HG03460 (cell line): ENCODE measurements at regions not wholly inside any gene's neighbourhood (a gene's known extent, or its start where the extent isn't known, plus 50 kb on each side); places are given as distances from the start of the nearest gene placed in this dataset.
"Not testable (repeated sequence)": the region's sequence is repeated elsewhere in the genome, so short reads cannot be mapped to it uniquely, and the experiment has no call there.

Experiments
- ATAC-seq: cut with Tn5 transposase; IDR thresholded peaks from one replicate; pipeline ENCODE4 v1.9.1; 2021; ENCODE audit not compliant: unreplicated experiment

DNA sequence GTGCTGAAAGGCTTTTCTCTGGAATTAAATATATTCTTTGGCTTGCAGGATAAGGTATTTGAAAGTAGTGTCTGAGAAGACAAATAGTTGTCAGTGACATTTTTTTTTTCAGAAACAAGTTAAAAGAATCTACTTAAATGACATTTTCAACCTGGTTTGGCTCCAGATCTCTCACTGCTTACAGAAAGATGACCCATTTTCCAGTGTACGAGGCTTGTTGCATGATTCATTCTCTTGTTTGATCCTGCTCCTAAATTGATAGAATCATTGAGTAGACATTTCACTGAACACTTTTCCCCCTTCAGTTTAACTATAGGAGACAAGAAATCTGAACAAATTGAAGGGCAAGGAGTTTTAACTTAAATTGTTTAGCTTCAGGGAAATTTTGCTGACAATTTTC is 546.1 kb downstream of the ZNF608 start:
- ATAC-seq, result no peak

DNA sequence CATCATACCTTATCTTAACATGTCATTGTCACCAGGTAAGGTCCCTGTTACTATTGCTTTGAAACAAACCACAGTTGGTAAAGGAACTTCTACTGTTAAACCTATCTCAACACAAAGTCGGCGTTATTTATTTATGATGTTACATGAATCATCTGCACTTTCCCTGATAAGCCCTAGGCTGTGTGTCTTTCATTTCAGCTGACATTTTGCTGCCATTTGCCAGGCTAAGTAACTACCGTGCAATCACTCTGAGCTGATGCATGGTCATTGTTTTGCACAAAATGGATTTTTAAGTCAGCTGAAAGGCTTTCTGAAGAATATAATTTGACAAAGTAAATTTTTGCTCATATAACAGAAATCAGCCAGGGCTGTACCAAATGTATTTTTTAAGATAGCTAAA is 546.5 kb downstream of the ZNF608 start:
- ATAC-seq, result no peak

DNA sequence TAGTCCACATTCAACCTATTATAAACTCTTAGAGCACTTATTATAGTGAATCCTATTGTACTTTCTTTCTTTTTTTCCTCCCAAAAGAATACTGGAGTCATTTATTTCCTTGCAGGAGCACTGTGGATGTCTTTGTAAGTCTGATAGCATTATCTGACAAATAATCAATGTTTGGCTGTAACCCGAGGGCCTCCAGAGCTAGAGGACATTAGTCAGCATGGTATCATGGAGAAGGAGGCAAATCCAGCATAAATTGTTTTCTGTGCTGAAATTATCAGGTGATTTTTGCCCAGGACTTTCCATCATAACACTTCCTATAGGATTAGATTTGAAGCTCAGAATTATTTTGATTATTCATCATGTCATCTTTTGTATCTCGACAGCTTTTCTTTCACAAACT is 551.0 kb downstream of the ZNF608 start:
- ATAC-seq, result no peak

DNA sequence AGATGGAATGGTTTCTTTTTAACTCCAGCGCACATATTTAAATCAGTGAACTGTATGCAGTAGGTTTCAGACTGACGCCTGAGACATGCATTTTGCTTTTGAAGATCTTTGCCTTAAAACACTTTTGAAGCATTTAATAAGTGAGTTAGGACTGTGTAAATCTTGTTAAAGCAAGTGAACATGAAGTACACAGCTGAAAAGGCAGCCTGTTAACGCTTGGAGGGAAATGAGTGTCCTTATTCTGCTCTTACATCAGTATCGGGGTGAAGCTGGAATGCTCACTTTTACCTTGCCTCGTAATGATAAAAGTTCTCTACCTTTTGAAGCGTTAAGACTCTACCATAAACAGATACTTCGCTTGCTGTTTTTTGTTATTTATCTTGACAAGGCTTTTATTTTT is 552.2 kb downstream of the ZNF608 start:
- no peak for ATAC-seq

DNA sequence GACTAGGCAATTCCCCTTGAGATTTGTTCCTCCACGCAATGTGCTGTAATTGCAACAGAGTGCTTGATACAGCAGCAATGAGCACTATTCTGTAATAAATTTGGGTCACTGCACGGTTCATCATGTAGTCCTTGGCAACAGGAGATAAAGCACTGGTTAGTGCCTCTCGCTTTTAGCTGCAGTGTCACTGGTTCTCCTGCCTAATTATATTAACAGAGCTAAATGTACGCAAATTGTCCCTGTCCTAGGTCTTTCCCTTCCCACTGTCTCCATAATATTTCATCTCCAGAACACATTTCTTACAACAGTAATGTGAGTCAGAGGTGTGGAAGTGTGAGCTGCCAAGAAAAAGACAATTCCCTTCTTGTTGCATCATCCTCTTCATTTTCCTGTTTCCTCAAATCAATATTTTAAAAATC is 553.1 kb downstream of the ZNF608 start:
- no peak for ATAC-seq

DNA sequence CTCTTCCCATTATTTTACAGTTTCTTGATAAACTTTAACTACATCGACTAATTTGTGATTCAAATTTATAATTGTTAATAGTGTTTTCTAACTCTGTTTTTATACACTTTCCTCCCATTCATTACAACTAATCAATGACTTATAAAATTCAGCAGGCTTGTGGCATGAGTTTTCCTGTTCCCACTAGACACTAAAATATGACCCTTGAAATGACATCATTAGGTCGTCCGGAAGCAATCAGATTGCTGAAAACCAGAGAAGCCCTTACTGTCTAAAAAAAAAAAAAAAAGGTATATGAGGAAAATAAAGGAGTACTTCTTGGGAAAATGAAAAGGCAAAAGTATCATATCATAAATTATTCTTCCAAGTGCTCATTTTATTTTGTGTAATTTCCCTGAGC is 553.7 kb downstream of the ZNF608 start:
- ATAC-seq, result no peak

DNA sequence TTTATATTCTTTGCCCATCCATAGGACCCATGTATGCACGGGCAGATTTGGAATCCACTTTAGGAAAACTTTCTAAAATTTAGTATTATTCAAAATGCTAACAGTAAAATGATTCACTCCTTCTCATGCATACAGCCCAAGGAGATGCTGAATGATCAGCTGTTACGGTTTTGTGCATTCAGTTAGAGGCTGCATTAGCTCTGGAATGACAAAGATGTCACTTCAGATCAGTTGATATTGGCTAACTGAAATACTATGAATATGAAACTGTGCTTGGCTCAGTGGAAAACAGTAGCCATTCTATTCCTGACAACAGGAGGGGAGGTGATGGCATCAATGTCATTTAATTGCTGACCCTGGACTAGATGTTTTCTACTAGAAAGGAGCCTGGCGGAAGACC is 560.7 kb downstream of the ZNF608 start:
- ATAC-seq, result no peak

DNA sequence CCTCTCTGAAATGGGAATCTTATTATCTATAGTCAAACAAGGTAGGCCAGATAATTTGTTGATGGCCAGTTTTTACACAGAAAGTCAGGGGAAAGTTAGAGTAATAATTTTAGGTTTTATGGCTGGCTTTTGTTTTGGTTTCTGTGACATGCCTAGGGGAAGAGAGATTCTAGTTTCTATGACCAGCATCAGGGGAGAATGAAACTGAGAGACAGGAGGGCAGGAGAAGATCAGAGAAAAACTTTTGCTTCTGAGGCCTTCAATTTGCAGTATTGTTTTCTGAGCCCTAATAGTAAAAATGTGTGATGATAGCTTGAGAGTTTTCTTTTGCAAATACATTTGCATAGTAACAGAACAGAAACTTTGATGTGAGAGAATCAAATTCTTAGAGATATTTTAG is 564.3 kb downstream of the ZNF608 start:
- ATAC-seq, result no peak

DNA sequence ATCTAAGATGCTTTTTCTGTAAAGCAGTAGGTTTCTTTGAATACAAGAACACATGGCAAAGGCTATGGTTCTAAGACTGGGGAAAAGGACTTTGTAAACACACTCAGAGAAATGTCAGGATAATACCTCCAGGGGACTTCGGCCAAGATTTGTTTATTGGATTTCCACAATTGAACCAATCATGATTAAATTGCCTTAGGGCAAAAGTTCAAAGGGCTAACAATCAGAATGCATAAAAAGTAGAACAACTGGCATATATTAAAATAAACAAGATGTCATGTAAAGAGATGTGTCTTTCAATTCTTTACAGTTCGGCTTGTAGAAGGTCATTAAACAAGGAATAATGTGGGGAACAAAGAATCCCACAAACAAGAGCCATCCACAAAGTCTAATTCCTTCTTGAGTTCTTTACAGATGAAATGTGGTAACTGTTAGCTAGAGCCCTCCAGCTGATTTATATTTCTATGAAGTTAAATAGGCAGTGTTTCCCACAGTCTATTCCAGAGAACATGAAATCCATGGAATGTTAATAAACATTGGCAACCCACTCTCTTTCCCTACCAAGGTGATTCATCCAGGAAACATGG is 565.5 kb downstream of the ZNF608 start:
- ATAC-seq, result no peak

DNA sequence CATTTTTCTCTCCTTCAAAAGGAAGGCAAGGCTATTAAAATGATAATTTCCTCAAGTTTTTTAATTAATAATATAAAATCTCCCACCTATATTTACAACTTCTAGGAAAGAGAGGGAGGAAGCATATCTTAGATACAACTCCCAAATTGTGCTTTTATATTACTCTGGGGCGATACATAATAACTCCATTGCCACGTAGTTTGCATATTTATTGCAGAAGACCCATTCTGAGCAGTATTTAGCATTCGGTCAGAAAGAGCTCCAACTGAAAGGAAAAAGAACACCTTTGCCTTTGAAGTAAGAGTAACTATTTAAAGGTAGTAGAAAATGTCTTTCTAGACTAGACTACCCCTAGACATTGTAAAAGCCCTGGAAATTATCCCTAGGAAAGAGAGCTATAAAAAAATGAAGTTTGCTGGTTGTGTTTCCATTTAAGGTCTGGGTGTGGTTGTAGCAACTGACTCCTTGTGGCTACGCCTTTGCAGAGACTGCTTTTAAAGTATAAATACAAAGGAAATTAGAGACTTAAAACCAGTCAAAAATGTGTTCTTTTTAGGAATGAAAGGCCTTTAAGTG is 566.1 kb downstream of the ZNF608 start:
- no peak for ATAC-seq

DNA sequence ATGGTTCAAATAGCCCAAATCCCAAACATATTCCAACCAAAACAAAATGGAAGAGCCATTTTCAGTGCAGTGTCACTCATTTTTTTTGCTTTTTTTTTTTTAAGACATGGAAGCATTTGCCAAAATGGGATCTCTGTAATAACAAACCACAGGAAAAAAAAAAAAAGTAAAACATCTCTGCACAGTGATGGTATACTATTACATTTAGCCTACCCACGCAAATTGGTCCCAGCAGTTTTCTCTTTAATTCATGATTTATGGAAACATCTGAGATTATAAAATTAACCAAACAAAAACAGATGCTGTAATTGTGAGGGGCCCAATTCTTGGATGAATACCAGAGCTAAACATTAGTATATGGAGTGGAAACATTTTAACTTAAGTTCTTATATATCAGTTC is 566.6 kb downstream of the ZNF608 start:
- ATAC-seq, result no peak

DNA sequence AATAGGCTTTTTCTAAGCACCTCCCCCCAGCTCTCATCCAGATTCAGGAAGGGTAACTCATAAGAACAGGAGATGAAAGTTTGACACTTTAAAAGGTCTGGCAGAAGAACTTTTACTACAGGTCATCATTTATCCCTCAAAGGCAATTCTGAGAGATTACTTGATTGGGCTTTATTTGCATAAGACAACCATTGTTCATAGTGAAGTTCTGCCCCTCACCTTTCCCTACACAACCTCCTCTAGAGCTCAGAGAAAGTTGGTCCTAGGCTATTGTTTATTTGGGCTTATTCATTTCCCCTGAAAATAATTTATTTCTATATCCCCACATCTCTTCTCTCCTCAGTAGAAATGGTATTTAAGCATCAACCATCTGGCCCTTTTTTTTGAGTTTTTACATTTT is 568.4 kb downstream of the ZNF608 start:
- no peak for ATAC-seq

DNA sequence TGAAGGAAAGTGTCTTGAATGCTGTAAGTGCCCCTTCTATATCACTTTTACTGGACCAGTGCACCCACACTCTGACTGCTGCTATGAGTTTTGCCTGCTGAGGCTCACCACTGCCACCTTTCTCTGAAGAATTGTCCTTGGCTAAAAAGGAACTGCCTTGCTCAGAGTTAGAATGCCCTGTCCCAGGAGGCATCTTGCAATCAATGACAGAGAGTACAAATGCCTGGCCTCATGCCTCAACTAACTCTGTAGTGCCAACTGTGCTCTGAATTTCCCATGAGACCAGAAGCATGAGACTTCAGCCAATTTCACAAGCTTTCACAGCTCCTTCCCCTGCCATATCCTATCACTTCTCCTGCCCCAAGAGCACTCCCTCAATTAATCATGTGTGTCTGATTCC is 569.7 kb downstream of the ZNF608 start:
- no peak for ATAC-seq

DNA sequence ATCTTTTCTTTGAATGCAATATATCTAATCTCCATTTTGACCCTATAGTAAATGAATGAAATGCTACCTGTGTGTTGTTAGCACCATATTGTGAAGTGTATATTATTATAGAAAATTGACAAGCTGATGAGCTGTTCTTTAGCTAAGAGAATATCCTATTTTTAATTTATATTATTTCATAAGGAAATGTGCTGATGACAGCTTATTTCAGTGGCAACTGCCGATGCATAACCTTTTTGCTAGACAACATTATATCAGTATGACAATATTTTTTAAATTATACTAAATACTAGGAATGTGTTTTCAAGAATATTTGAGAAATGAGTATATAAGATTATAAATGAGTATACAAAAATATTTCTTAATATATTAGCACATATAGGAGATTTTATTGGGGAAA is 573.1 kb downstream of the ZNF608 start:
- ATAC-seq, result no peak

DNA sequence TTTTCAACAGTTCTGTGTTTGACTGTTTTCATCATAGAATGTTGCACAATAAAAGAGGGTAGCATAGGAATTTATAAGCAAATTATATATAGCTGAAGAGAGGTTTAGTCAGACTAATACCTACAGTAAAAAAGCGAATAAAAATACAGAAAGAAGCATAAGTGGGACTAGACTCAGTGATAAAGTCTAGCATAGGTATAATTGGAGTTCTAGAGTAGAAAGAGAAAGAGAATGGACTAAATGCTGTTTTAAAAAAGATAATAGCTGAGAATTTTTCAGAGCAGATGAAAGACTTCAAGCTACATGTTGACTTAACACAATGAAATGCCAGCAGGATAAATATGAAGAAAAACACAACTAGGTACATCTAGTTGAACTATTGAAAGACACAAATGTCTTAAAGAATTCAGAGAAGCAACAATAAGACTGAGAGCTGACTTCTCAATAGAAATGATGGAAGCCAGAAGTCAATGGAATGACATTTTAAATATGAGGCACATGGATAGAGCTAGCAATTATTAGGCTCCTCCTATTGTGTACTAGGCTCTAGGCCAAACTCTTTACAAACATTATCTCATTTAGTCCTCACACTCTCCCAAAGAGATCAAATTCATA is 573.9 kb downstream of the ZNF608 start:
- ATAC-seq, result no peak

DNA sequence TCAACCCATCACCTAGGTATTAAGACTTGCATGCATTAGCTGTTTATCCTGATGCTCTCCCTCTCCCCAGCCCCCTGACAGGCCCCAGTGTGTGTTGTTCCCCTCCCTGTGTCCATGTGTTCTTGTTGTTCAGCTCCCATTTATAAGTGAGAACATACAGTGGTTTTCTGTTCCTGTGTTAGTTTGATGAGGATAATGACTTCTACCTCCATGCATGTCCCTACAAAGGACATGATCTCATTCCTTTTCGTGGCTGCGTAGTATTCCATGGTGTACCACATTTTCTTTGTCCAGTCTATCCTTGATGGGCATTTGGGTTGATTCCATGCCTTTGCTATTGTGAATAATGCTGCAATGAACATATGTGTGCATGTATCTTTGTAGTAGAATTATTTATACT is 578.3 kb downstream of the ZNF608 start:
- not testable (repeated sequence) for ATAC-seq

DNA sequence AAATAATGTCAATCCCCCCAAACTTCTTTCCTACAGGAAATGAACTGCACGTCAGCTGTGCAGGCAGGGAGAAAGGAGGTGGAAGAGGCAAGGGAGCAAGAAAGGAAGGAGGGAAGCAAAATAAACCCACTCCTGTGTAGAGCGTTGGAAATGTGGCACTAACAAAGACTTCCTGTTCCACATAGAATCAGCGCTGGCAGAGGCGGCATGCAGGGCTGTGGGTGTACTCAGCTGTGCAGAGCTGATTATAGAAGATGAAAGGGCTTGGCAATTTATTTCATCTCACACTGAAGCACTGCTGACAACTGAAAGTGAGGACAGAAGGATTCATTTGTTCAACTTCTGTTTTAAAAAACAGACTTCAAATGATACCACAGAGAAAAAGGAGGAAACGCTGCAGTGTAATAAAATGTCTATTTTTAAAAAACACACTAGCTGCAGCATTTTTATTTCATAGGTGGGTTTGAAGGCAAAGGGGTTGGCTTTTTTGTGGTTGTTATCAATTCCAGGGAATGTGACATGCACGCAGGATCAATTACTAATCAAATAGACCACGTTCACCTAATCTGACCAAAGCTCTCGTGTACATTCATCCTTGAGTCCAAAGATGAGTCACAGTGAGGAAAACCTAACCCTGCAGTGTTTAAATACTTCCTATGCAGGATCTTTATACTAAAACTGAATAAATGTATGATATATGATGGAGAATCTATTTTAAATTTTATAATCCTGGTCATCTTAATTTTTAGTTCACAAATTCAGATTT is 583.5 kb downstream of the ZNF608 start:
- ATAC-seq, result no peak

DNA sequence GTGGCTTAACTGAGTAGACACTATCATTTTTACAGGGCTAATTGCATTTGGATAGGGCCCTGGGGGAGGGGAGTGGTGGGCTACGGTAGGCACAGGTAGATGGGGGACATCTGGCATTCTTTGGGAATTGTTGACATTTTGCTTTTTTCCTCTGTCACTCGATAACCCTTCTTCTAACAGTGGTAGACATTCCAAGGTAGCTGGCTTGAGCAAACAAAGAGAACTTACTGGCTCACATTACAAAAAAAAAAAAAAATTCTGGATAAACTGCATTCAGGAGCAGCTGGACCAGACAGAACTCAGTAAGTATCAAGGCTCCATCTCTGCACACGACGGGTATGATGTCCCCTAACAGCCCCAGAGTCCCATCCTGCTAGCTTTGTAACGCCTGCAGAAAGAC is 585.2 kb downstream of the ZNF608 start:
- no peak for ATAC-seq

DNA sequence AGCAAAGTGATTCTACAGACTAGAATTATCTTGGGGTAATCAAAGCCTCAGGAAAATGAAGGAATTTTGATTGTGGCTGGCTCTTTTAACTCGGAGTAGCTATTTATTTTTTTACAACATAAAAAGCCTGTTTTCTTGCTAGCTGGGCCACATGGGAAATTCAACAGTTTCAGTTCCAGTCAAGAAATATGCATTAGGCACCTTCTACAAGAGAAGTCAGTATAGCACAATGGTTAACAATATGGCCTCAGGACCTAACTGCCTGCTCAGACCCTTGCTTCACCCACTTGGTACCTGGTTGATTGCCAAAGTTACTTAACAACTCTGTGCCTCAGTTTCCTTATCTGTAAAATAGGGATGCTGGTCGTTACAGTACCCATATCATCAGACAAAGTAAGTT is 586.2 kb downstream of the ZNF608 start:
- ATAC-seq, result no peak

DNA sequence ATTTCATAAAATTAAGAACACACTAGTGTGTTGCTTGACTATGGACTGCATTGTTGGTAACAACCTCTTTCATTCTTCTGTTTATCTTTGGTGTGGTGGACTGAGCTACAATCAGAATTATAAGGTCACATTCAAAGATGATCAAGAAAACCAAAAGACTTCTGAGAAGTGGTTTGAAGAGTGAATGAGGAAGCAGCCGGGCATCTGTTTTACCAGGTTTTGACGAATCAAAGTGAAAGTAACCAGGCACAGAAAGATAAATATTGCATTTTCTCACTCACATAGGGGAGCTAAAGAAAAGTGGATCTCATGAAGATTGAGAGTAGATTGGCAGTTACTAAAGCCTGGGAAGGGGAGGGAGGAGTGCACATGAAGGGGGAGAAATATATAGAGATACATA is 589.1 kb downstream of the ZNF608 start:
- ATAC-seq, result no peak

DNA sequence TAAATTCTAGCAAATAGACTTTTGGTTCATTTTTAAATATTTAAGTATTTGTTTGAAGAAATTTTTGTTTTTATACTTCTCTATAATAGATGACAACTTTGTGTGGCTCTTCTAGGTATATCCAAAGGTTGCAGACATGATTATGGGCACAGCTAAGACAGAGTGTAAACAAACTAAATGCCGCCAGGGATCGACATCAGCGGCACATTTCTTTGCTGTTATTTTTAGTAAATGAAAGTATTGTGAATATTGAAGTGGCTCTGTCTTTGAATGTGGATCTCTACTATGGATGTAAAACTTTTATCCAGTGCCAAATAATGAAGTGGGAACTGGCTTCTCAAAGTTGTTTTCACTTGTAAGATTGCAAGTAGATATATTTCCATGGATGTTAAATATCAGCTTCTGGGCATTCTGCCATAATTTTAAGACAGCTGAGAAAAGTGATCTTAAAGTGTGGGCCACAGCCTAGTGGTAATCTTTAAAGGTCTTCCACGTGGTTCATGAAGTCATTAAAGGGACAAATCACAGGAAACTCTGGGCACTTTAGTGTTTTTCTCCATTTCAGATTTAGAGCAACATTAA is 589.9 kb downstream of the ZNF608 start:
- no peak for ATAC-seq

DNA sequence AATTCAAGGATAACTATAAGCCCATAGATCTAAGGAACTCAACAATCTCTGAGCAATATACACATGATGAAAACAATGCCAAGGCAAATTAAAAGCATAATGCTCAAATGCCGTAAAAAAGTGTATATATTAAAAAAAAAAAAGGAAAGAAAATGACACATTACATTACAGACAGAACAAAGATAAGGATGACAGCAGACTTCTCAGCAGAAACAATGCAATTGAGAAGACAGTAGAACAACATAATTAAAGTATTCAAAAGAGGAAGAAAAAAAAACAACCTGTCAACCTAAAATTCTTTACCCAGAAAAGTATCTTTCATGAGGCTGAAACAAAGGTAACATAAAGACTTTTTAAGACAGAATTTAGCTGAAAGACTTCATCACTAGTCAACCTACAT is 591.7 kb downstream of the ZNF608 start:
- no peak for ATAC-seq
